Mesenchymal stem cell (in vitro differentiated cells and primary cell): ENCODE measurements at regions not wholly inside any gene's neighbourhood (a gene's known extent, or its start where the extent isn't known, plus 50 kb on each side); places are given as distances from the start of the nearest gene placed in this dataset.

Experiments used
- DNase-seq: peaks from one replicate; pipeline ENCODE4 v3.0.0-alpha.2; 2013
- H2AFZ ChIP-seq: one replicate; pipeline ENCODE4 v1.6.1; 2013; ENCODE audit warnings: low read depth, mild to moderate bottlenecking, control low read depth, inconsistent platforms, low read length, moderate library complexity
- H2AK5ac ChIP-seq: 2 replicates; pipeline ENCODE4 v1.6.1; 2013; ENCODE audit warnings: low read length, moderate library complexity, mild to moderate bottlenecking, inconsistent platforms; ENCODE audit not compliant: severe bottlenecking
- H2BK120ac ChIP-seq: one replicate; pipeline ENCODE4 v1.6.1; 2013; ENCODE audit warnings: low read depth, mild to moderate bottlenecking, inconsistent platforms, low read length, moderate library complexity
- H2BK12ac ChIP-seq, 2 experiments: one replicate each; pipeline ENCODE4 v1.6.1; 2013; ENCODE audit warnings: inconsistent platforms in 2 of 2, low read length in 2 of 2, mild to moderate bottlenecking in 2 of 2, moderate library complexity in 2 of 2, control low read depth in 1 of 2
- H2BK15ac ChIP-seq: one replicate; pipeline ENCODE4 v1.6.1; 2013; ENCODE audit warnings: mild to moderate bottlenecking, low read depth, inconsistent platforms; ENCODE audit not compliant: poor library complexity, severe bottlenecking
- H2BK5ac ChIP-seq: 2 replicates; pipeline ENCODE4 v1.6.1; 2013; ENCODE audit warnings: low read depth, mild to moderate bottlenecking, low read length, control low read depth, inconsistent platforms; ENCODE audit not compliant: poor library complexity, severe bottlenecking
- H3K14ac ChIP-seq, 2 experiments: one replicate each; pipeline ENCODE4 v1.6.1; 2013; ENCODE audit warnings: inconsistent platforms in 2 of 2, low read length in 2 of 2, control low read depth in 1 of 2, mild to moderate bottlenecking in 1 of 2, moderate library complexity in 1 of 2
- H3K18ac ChIP-seq, 2 experiments: one replicate each; pipeline ENCODE4 v1.6.1; 2013; ENCODE audit warnings: inconsistent platforms in 2 of 2, low read length in 2 of 2, control low read depth in 1 of 2, low read depth in 1 of 2, mild to moderate bottlenecking in 1 of 2
- H3K23ac ChIP-seq, 2 experiments: one replicate each; pipeline ENCODE4 v1.6.1; 2013; ENCODE audit warnings: inconsistent platforms in 2 of 2, low read length in 2 of 2, mild to moderate bottlenecking in 2 of 2, moderate library complexity in 2 of 2, control low read depth in 1 of 2
- H3K27ac ChIP-seq: 2 replicates; pipeline ENCODE4 v1.5.1; 2013; ENCODE audit warnings: mild to moderate bottlenecking, moderate library complexity, low read length, control low read depth, inconsistent platforms; ENCODE audit not compliant: poor library complexity, severe bottlenecking
- H3K27me3 ChIP-seq, 2 experiments: 2 replicates each; pipeline versions ENCODE4 v1.6.1 to v1.7.0; 2013; ENCODE audit warnings: low read length in 2 of 2, mild to moderate bottlenecking in 2 of 2, moderate library complexity in 2 of 2, control low read depth in 1 of 2, inconsistent platforms in 1 of 2; ENCODE audit not compliant: control insufficient read depth in 1 of 2, insufficient read depth in 1 of 2
- H3K36me3 ChIP-seq, 2 experiments: 2 replicates each; pipeline versions ENCODE4 v1.6.1 to v1.7.0; 2013; ENCODE audit warnings: low read length in 2 of 2, control low read depth in 1 of 2, inconsistent platforms in 1 of 2, low read depth in 1 of 2, mild to moderate bottlenecking in 1 of 2; ENCODE audit not compliant: insufficient read depth in 2 of 2, control insufficient read depth in 1 of 2
- H3K4ac ChIP-seq, 2 experiments: one replicate each; pipeline ENCODE4 v1.6.1; 2013; ENCODE audit warnings: inconsistent platforms in 2 of 2, low read length in 2 of 2, mild to moderate bottlenecking in 2 of 2, moderate library complexity in 2 of 2, control low read depth in 1 of 2, low read depth in 1 of 2
- H3K4me1 ChIP-seq: 2 replicates; pipeline ENCODE4 v1.6.1; 2013; ENCODE audit warnings: low read depth, low read length, control low read depth; ENCODE audit not compliant: control insufficient read depth, insufficient read depth
- H3K4me2 ChIP-seq: 2 replicates; pipeline ENCODE4 v1.6.1; 2013; ENCODE audit warnings: low read length, mild to moderate bottlenecking, inconsistent platforms; ENCODE audit not compliant: poor library complexity, severe bottlenecking
- H3K4me3 ChIP-seq, 2 experiments: 2 replicates each; pipeline versions ENCODE4 v1.5.1 to v1.7.0; 2013; ENCODE audit warnings: low read length in 2 of 2, mild to moderate bottlenecking in 2 of 2, control low read depth in 1 of 2, low read depth in 1 of 2; ENCODE audit not compliant: insufficient read depth in 1 of 2
- H3K79me1 ChIP-seq: replicated peaks from 2 replicates; pipeline ENCODE4 v1.6.1; 2013; ENCODE audit warnings: mild to moderate bottlenecking, control low read depth, low read length, inconsistent platforms; ENCODE audit not compliant: poor library complexity, severe bottlenecking
- H3K9ac ChIP-seq: 2 replicates; pipeline ENCODE4 v1.7.0; 2013; ENCODE audit warnings: mild to moderate bottlenecking, low read length, moderate library complexity
- H3K9me3 ChIP-seq: 2 replicates; pipeline ENCODE4 v1.7.0; 2013; ENCODE audit warnings: mild to moderate bottlenecking, low read length; ENCODE audit not compliant: control insufficient read depth
- H4K8ac ChIP-seq: one replicate; pipeline ENCODE4 v1.6.1; 2013; ENCODE audit warnings: inconsistent platforms, mild to moderate bottlenecking, low read length, moderate library complexity
- H4K91ac ChIP-seq: one replicate; pipeline ENCODE4 v1.6.1; 2013; ENCODE audit warnings: mild to moderate bottlenecking, low read length, inconsistent platforms
- WGBS: methylation state at CpG from one replicate; pipeline ENCODE4 v1.1.7; 2013; ENCODE audit warnings: mixed read lengths; 5-methylcytosine and 5-hydroxymethylcytosine counted together

GRCh38 chrX:23276475-23276874 is 58.2 kb upstream of the PTCHD1 start:
- no peaks in the 10 kb centered on the region for H3K9me3 ChIP-seq
- no peak overlapping the region for H3K27ac ChIP-seq
- H2AK5ac ChIP-seq = no peak overlapping the region
- no peak overlapping the region for H3K14ac ChIP-seq
- H3K9ac ChIP-seq = no peak overlapping the region
- no peak overlapping the region for H4K8ac ChIP-seq
- no peak overlapping the region for H3K18ac ChIP-seq
- no peak overlapping the region for H2BK12ac ChIP-seq
- 96% methylated on average over 9 of the region's 10 CpGs for WGBS
- no peak overlapping the region for H3K4me2 ChIP-seq
- no peaks in the 10 kb centered on the region for H3K79me1 ChIP-seq
- no peak for DNase-seq
- H3K4me3 ChIP-seq = no peak overlapping the region
- no peak overlapping the region for H4K91ac ChIP-seq
- no peak overlapping the region for H3K23ac ChIP-seq
- no peak overlapping the region for H2BK5ac ChIP-seq
- no peak overlapping the region for H2BK15ac ChIP-seq
- H3K36me3 ChIP-seq = no peaks in the 10 kb centered on the region
- H3K4me1 ChIP-seq = no peaks in the 10 kb centered on the region
- H3K27me3 ChIP-seq = no peaks in the 10 kb centered on the region
- H3K4ac ChIP-seq = no peak overlapping the region
- no peak overlapping the region for H2AFZ ChIP-seq
- no peak overlapping the region for H2BK120ac ChIP-seq
